Transverse colon (tissue), 4 donors: ENCODE measurements at regions not wholly inside any gene's neighbourhood (a gene's known extent, or its start where the extent isn't known, plus 50 kb on each side); places are given as distances from the start of the nearest gene placed in this dataset.

ENCODE experiments used
- EP300 ChIP-seq: sonication (generic); formaldehyde crosslinking; IDR thresholded peaks from one replicate; pipeline ENCODE4 v1.6.1; 2017; ENCODE audit warnings: antibody characterized with exemption, low read depth
- POLR2A ChIP-seq: fragments of 450-650 bp; IDR thresholded peaks from one replicate; pipeline ENCODE4 v1.6.1; 2016; ENCODE audit warnings: antibody characterized with exemption, mild to moderate bottlenecking, moderate library complexity
- POLR2AphosphoS5 ChIP-seq, 3 donors: sonication (generic); formaldehyde crosslinking; IDR thresholded peaks; one replicate each; pipeline ENCODE4 v1.6.1; 2016; ENCODE audit warnings: antibody characterized with exemption in 3 of 3
- TF ChIP-seq, protein P1 (sequence below), 5 experiments: fragments of 200-600 bp in 3 of 5; fragments of 450-650 bp in 2 of 5; sonication (generic) in 3 of 5; IDR thresholded peaks; 1 replicate in 2 of 5; 2 replicates in 3 of 5; pipeline ENCODE4 v1.5.1; 2016 to 2017; ENCODE audit warnings: antibody characterized with exemption in 5 of 5, inconsistent platforms in 3 of 5, mild to moderate bottlenecking in 2 of 5, moderate library complexity in 1 of 5

DNA sequence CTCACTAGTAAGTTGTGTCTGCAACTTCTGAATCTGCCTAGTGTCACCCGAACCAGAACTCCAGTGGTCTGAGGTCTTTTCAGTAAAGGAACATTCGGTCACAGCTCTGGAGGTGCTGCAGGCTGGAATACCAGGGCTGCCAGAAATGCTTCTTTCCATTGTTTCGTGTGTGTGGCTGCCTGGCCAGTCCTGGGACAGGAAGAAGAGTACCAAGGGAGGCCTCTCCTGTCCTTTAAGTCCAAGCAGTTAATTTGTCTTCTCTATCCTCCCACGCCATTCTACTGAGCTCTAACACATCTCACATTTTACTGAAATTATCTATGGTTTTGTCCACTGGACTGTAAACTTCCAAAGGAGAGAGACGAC, 196.0 kb downstream of the LNPK start:
- TF ChIP-seq, protein P1, sequence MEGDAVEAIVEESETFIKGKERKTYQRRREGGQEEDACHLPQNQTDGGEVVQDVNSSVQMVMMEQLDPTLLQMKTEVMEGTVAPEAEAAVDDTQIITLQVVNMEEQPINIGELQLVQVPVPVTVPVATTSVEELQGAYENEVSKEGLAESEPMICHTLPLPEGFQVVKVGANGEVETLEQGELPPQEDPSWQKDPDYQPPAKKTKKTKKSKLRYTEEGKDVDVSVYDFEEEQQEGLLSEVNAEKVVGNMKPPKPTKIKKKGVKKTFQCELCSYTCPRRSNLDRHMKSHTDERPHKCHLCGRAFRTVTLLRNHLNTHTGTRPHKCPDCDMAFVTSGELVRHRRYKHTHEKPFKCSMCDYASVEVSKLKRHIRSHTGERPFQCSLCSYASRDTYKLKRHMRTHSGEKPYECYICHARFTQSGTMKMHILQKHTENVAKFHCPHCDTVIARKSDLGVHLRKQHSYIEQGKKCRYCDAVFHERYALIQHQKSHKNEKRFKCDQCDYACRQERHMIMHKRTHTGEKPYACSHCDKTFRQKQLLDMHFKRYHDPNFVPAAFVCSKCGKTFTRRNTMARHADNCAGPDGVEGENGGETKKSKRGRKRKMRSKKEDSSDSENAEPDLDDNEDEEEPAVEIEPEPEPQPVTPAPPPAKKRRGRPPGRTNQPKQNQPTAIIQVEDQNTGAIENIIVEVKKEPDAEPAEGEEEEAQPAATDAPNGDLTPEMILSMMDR (IDR thresholded peaks at IDR 0.05) = no peak
- TF ChIP-seq POLR2AphosphoS5 (IDR thresholded peaks at IDR 0.05) (no peak), POLR2A (no peak), EP300 (no peak)
